Common myeloid progenitor, CD34-positive (primary cell): ENCODE measurements at regions not wholly inside any gene's neighbourhood (a gene's known extent, or its start where the extent isn't known, plus 50 kb on each side); places are given as distances from the start of the nearest gene placed in this dataset.
A peak's percentile ranks its signal among the peaks of the same experiment; 100 is the strongest.
"Not testable (repeated sequence)": the region's sequence is repeated elsewhere in the genome, so short reads cannot be mapped to it uniquely, and the experiment has no call there.

Experiments
- CTCF ChIA-PET: fragments of 350-600 bp; sonication (Branson Sonifier 250); formaldehyde crosslinking; loops from one replicate; lab custom pipeline; 2021; ENCODE audit warnings: antibody characterized with exemption; lab: Charles Lee
- POLR2A ChIA-PET: fragments of 350-600 bp; sonication (Branson Sonifier 250); formaldehyde crosslinking; loops from one replicate; lab custom pipeline; 2021; ENCODE audit warnings: antibody characterized with exemption; lab: Charles Lee
- DNase-seq, 3 donors: peaks; one replicate each; pipeline versions ENCODE4 v3.0.0 to v3.0.0-alpha.2; 2013
- H3K27ac ChIP-seq, 2 experiments: 1 replicate in 1 of 2; 2 replicates in 1 of 2; pipeline ENCODE4 v1.7.0; 2013; ENCODE audit warnings: inconsistent platforms in 2 of 2, low read length in 2 of 2, mild to moderate bottlenecking in 2 of 2, low read depth in 1 of 2, moderate library complexity in 1 of 2; ENCODE audit not compliant: severe bottlenecking in 2 of 2, insufficient read depth in 1 of 2, poor library complexity in 1 of 2
- H3K27me3 ChIP-seq, 5 experiments: replicated peaks in 2 of 5; 1 replicate in 3 of 5; 2 replicates in 2 of 5; pipeline versions ENCODE4 v1.6.1 to v1.7.0; 2013; ENCODE audit warnings: low read length in 4 of 5, mild to moderate bottlenecking in 2 of 5, moderate library complexity in 2 of 5, inconsistent platforms in 1 of 5; ENCODE audit not compliant: insufficient read depth in 5 of 5, control insufficient read depth in 4 of 5
- H3K36me3 ChIP-seq, 4 experiments: 1 replicate in 2 of 4; 2 replicates in 2 of 4; pipeline versions ENCODE4 v1.6.1 to v1.7.0; 2013; ENCODE audit warnings: low read length in 3 of 4, control low read depth in 1 of 4, mild to moderate bottlenecking in 1 of 4; ENCODE audit not compliant: control insufficient read depth in 4 of 4, insufficient read depth in 4 of 4
- H3K4me1 ChIP-seq, 4 experiments: 1 replicate in 3 of 4; 2 replicates in 1 of 4; pipeline versions ENCODE4 v1.6.1 to v1.7.1; 2013; ENCODE audit warnings: low read length in 3 of 4, mild to moderate bottlenecking in 3 of 4, control low read depth in 1 of 4, inconsistent platforms in 1 of 4, moderate library complexity in 1 of 4; ENCODE audit not compliant: control insufficient read depth in 4 of 4, insufficient read depth in 4 of 4; ENCODE audit errors: control extremely low read depth in 1 of 4
- H3K4me3 ChIP-seq, 7 experiments: 1 replicate in 4 of 7; 2 replicates in 3 of 7; pipeline versions ENCODE4 v1.5.1 to v1.7.0; 2013; ENCODE audit warnings: mild to moderate bottlenecking in 7 of 7, low read length in 6 of 7, moderate library complexity in 6 of 7, inconsistent platforms in 2 of 7, low read depth in 2 of 7, control low read depth in 1 of 7; ENCODE audit not compliant: insufficient read depth in 4 of 7, control insufficient read depth in 1 of 7; ENCODE audit errors: extremely low read depth in 1 of 7
- H3K9me3 ChIP-seq, 5 experiments: 1 replicate in 4 of 5; 2 replicates in 1 of 5; pipeline versions ENCODE4 v1.6.1 to v1.7.1; 2013; ENCODE audit warnings: low read length in 4 of 5, mild to moderate bottlenecking in 2 of 5, inconsistent platforms in 1 of 5, low read depth in 1 of 5, moderate library complexity in 1 of 5; ENCODE audit not compliant: control insufficient read depth in 4 of 5, insufficient read depth in 2 of 5; ENCODE audit errors: control extremely low read depth in 1 of 5
- WGBS: methylation state at CpG from one replicate; pipeline ENCODE4 v1.1.5; 2013; ENCODE audit not compliant: insufficient coverage; 5-methylcytosine and 5-hydroxymethylcytosine counted together

DNA sequence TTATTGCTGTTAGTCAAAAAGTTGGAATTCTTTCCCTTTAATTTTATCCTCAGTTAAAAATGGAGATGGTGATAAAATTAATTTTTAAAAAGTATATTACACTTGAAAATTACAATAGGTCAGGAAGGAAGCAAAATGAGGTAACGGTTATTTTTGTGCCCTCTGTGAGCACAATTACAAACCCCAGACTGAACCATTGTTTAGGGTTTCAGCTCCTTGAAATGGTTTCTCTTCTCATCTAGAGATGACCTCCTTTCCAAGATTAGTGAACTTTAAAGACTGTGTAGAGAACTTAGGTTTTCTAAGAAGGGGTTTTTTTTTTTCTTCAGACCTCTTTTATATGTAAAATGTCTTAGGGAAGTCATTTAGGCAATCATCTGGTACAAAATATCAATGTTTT is 126.2 kb upstream of the CHD1 start:
- Histone ChIP-seq H3K27me3 (no peaks in the 10 kb centered on the region), H3K4me1 (peaks cover 0 to 4% (median 0%) of the 10 kb centered on the region in 4 experiments), H3K4me3 (no peak overlapping the region), H3K27ac (no peak overlapping the region), H3K36me3 (no peaks in the 10 kb centered on the region), H3K9me3 (no peaks in the 10 kb centered on the region)
- WGBS: no CpG with 5 or more reads among the region's 1 CpG
- ChIA-PET CTCF (interaction anchor here (1.0 kb wide), 1 partner anchor 23 kb away, joined by 3 read pairs; no protein-coding TSS in a partner anchor), POLR2A (no interaction called here)
- no peak for DNase-seq

DNA sequence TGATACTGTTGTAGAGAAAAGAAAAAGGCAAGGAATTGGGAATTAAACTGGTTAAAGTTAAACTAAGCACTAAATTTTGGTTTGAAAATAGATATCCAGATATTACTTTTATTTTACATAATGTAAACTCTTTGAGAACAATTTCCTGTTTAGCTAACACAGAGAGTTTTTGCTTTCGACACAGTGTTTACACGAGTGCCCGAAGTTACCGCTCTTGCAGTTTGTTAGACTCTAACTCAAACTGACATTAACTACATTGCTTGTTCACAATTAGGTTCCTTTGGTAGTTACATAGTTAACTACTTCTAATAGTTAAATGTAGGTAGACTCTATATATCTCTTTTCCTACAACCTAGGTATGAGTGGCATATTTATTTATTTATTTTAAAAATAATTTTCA is 117.1 kb upstream of the CHD1 start:
- CTCF ChIA-PET: no interaction called here

DNA sequence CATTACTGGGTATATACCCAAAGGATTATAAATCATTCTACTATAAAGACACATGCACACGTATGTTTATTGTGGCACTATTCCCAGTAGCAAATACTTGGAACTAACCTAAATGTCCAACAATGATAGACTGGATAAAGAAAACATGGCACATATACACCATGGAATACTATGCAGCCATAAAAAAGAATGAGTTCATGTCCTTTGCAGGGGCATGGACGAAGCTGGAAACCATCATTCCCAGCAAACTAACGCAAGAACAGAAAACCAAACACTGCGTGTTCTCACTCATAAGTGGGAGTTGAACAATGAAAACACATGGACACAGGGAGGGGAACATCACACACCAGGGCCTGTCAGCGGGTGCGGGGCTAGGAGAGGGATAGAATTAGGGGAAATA is 114.5 kb upstream of the CHD1 start:
- H3K4me1 ChIP-seq, H3K27me3 ChIP-seq, H3K27ac ChIP-seq, H3K9me3 ChIP-seq, H3K36me3 ChIP-seq, H3K4me3 ChIP-seq, DNase-seq: not testable (repeated sequence)
- 100% methylated on average over 3 of the region's 6 CpGs for WGBS
- CTCF ChIA-PET: interaction anchor here (1.1 to 2.2 kb wide), 2 partner anchors 11 to 15 kb away, joined by 3 to 8 read pairs; no protein-coding TSS in a partner anchor
- POLR2A ChIA-PET: interaction anchor here (0.8 kb wide), 1 partner anchor 1747 kb away, joined by 3 read pairs; no protein-coding TSS in a partner anchor

More for the DNA sequence above, 117.1 kb upstream of the CHD1 start:
- POLR2A ChIA-PET: no interaction called here
- H3K4me3 ChIP-seq: no peak overlapping the region
- H3K27me3 ChIP-seq: no peaks in the 10 kb centered on the region
- H3K4me1 ChIP-seq: no peaks in the 10 kb centered on the region
- H3K9me3 ChIP-seq: no peaks in the 10 kb centered on the region
- no peak overlapping the region for H3K27ac ChIP-seq
- WGBS: no CpG with 5 or more reads among the region's 4 CpGs
- DNase-seq: no peak
- H3K36me3 ChIP-seq: no peaks in the 10 kb centered on the region

DNA sequence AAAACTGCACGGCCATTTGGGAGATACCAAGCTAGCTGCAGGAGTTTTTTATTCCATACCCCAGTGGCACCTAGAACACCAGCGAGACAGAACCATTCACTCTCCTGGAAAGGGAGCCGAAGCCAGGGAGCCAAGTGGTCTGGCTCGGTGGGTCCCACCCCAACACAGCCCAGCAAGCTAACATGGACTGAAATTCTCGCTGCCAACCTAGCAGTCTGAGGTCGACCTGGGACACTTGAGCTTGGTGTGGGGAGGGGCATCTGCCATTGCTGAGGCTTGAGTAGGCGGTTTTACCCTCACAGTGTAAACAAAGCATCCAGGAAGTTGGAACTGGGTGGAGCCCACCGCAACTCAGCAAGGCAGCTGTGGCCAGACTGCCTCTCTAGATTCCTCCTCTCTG is 108.9 kb upstream of the CHD1 start:
- CTCF ChIA-PET: interaction anchor here (1.0 kb wide), 3 partner anchors 13 to 116 kb away, joined by 3 read pairs; no protein-coding TSS in a partner anchor
- POLR2A ChIA-PET: no interaction called here

DNA sequence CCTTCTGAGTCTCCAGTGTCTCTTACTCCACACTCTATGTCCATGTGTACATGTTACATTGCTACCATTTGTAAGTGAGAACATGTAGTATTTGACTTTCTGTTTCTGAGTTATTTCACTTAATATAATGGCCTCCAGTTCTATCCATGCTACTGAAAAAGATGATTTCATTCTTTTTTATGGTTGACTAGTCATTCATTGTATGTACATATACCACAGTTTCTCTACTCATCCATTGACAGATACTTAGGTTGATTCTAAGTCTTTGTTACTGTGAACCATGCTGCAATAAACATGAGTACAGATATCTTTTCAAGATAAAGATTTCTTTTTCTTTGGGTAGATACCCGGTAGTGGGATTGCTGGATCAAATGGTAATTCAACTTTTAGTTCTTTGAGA is 107.1 kb upstream of the CHD1 start:
- no peaks in the 10 kb centered on the region for H3K27me3 ChIP-seq
- H3K9me3 ChIP-seq: no peaks in the 10 kb centered on the region
- H3K36me3 ChIP-seq: no peaks in the 10 kb centered on the region
- no CpG with 5 or more reads among the region's 1 CpG for WGBS
- ChIA-PET POLR2A (no interaction called here), CTCF (interaction anchor here (0.9 kb wide), 1 partner anchor 161 kb away, joined by 3 read pairs; no protein-coding TSS in a partner anchor)
- DNase-seq: no peak
- H3K4me1 ChIP-seq: peaks cover 16 to 32% (median 20%) of the 10 kb centered on the region in 4 experiments
- H3K4me3 ChIP-seq: no peak overlapping the region
- no peak overlapping the region for H3K27ac ChIP-seq

More for the DNA sequence above, 108.9 kb upstream of the CHD1 start:
- DNase-seq: peak in 2 of 3 donors; percentile 58 to 80
- Histone ChIP-seq H3K36me3 (no peaks in the 10 kb centered on the region), H3K9me3 (no peaks in the 10 kb centered on the region), H3K4me3 (no peak overlapping the region), H3K27me3 (no peaks in the 10 kb centered on the region), H3K4me1 (peaks cover 13 to 28% (median 17%) of the 10 kb centered on the region in 4 experiments), H3K27ac (no peak overlapping the region)
- 78% methylated on average over 8 of the region's 8 CpGs for WGBS

DNA sequence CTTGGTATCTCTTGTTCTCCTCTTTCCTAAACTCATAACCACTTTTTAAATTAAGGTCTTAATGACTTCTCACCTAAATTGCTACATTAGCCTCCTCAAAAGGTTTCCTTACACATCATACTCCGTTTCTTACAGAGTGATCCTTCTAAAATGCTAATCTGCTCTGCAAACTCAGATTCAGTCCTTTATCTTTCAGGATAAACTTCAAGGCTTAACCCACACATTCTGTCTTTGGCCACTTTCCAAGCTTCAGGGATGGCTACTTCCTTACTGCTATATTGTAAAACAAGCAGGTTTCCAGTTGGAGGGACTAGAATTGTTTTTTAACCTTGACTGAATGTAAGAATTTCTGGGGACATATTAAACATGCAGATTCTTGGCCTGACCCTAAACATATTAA is 105.5 kb upstream of the CHD1 start:
- peak overlapping the region in 5 of 7 experiments; percentile 55 to 82 (median 73) for H3K4me3 ChIP-seq
- H3K9me3 ChIP-seq: no peaks in the 10 kb centered on the region
- H3K27ac ChIP-seq: peak overlapping the region in 1 of 2 experiments; percentile 77
- WGBS: 11% methylated on average over 1 of the region's 1 CpG
- no peaks in the 10 kb centered on the region for H3K27me3 ChIP-seq
- POLR2A ChIA-PET: no interaction called here
- no peaks in the 10 kb centered on the region for H3K36me3 ChIP-seq
- CTCF ChIA-PET: interaction anchor here (1.4 to 2.3 kb wide), 4 partner anchors 25 to 129 kb away, joined by 3 to 5 read pairs (median 4); no protein-coding TSS in a partner anchor
- peak; percentile 22 to 45 (median 45) for DNase-seq
- peaks cover 16 to 32% (median 20%) of the 10 kb centered on the region in 4 experiments for H3K4me1 ChIP-seq
